ENCODE measurements at regions not wholly inside any gene's neighbourhood (a gene's known extent, or its start where the extent isn't known, plus 50 kb on each side); places are given as distances from the start of the nearest gene placed in this dataset.

GRCh38 chr3:18489939-18490338 is 64.8 kb upstream of the SATB1 start:
- no peak overlapping the region for H3K27ac ChIP-seq
- no peaks in the 10 kb centered on the region for H3K36me3 ChIP-seq

GRCh38 chr3:18483226-18483625 is 58.1 kb upstream of the SATB1 start:
- DNase-seq: no peak
- TF ChIP-seq CTCF (IDR thresholded peaks at IDR 0.05; ENCODE audit: low read depth, low read length): no peak
- Histone ChIP-seq H3K36me3 (no peaks in the 10 kb centered on the region), H3K9me3 (ENCODE audit: severe bottlenecking) (no peaks in the 10 kb centered on the region), H3K27me3 (ENCODE audit: insufficient read depth, low read depth, severe bottlenecking) (no peaks in the 10 kb centered on the region), H3K27ac (no peak overlapping the region), H3K4me3 (ENCODE audit: low read depth, low read length) (no peak overlapping the region)

More at GRCh38 chr3:18489939-18490338, 64.8 kb upstream of the SATB1 start:
- Histone ChIP-seq H3K9me3 (ENCODE audit: severe bottlenecking) (no peaks in the 10 kb centered on the region), H3K27me3 (ENCODE audit: insufficient read depth, low read depth, severe bottlenecking) (no peaks in the 10 kb centered on the region), H3K4me3 (ENCODE audit: low read depth, low read length) (no peak overlapping the region)
- no peak for TF ChIP-seq CTCF (IDR thresholded peaks at IDR 0.05; ENCODE audit: low read depth, low read length)
- DNase-seq: no peak

GRCh38 chr3:18481946-18482548 is 56.9 kb upstream of the SATB1 start:
- no peaks in the 10 kb centered on the region for H3K27me3 ChIP-seq (ENCODE audit: insufficient read depth, low read depth, severe bottlenecking)
- no peaks in the 10 kb centered on the region for H3K9me3 ChIP-seq (ENCODE audit: severe bottlenecking)
- no peaks in the 10 kb centered on the region for H3K36me3 ChIP-seq
- H3K27ac ChIP-seq: no peak overlapping the region
- TF ChIP-seq CTCF (IDR thresholded peaks at IDR 0.05; ENCODE audit: low read depth, low read length): no peak
- H3K4me3 ChIP-seq (ENCODE audit: low read depth, low read length): no peak overlapping the region
- no peak for DNase-seq

GRCh38 chr3:18477620-18478019 is 52.5 kb upstream of the SATB1 start:
- no peaks in the 10 kb centered on the region for H3K9me3 ChIP-seq (ENCODE audit: severe bottlenecking)
- no peaks in the 10 kb centered on the region for H3K36me3 ChIP-seq
- no peak for DNase-seq
- H3K27me3 ChIP-seq (ENCODE audit: insufficient read depth, low read depth, severe bottlenecking): no peaks in the 10 kb centered on the region
- no peak for TF ChIP-seq CTCF (IDR thresholded peaks at IDR 0.05; ENCODE audit: low read depth, low read length)
- H3K4me3 ChIP-seq (ENCODE audit: low read depth, low read length): no peak overlapping the region
- H3K27ac ChIP-seq: no peak overlapping the region

Data from WERI-Rb-1 (cell line).